H1 (cell line): ENCODE measurements at regions not wholly inside any gene's neighbourhood (a gene's known extent, or its start where the extent isn't known, plus 50 kb on each side); places are given as distances from the start of the nearest gene placed in this dataset.

Experiments
- CTCF ChIA-PET: fragments of 300-600 bp; sonication (Branson Sonifier 250); formaldehyde crosslinking; loops from one replicate; lab custom pipeline; 2021; ENCODE audit not compliant: partially characterized antibody; lab: Charles Lee
- POLR2A ChIA-PET: fragments of 300-600 bp; sonication (Branson Sonifier 250); formaldehyde crosslinking; loops from one replicate; lab custom pipeline; 2021; ENCODE audit warnings: inconsistent platforms; ENCODE audit not compliant: partially characterized antibody; lab: Charles Lee
- DNase-seq, 2 experiments: peaks; one replicate each; pipeline versions ENCODE4 v3.0.0 to v3.0.0-alpha.2; 2010 to 2022; ENCODE audit warnings: low spot score in 2 of 2, low read depth in 1 of 2, mixed read lengths in 1 of 2
- FAIRE-seq: peaks from 2 replicates; lab custom pipeline; 2011; peaks lifted over from hg19 to GRCh38; lab: Jason Lieb, UNC
- H2AFZ ChIP-seq: 2 replicates; pipeline ENCODE4 v1.8.1; 2012; ENCODE audit warnings: low read length, inconsistent platforms
- H2AK5ac ChIP-seq: 2 replicates; pipeline ENCODE4 v1.6.1; 2013; ENCODE audit warnings: low read depth, low read length
- H2BK120ac ChIP-seq: replicated peaks from 2 replicates; pipeline ENCODE3; 2013; ENCODE audit warnings: low read depth, low read length, inconsistent platforms
- H2BK12ac ChIP-seq: 2 replicates; pipeline ENCODE4 v1.6.1; 2013; ENCODE audit warnings: low read depth, low read length
- H2BK15ac ChIP-seq: 2 replicates; pipeline ENCODE4 v1.6.1; 2013; ENCODE audit warnings: low read length
- H2BK20ac ChIP-seq: 2 replicates; pipeline ENCODE4 v1.6.1; 2013; ENCODE audit warnings: low read length
- H2BK5ac ChIP-seq: 2 replicates; pipeline ENCODE4 v1.6.1; 2013; ENCODE audit warnings: low read depth, low read length
- H3K14ac ChIP-seq: 2 replicates; pipeline ENCODE4 v1.6.1; 2013; ENCODE audit warnings: inconsistent platforms; ENCODE audit not compliant: insufficient read length
- H3K18ac ChIP-seq: 2 replicates; pipeline ENCODE4 v1.6.1; 2013; ENCODE audit warnings: low read length; ENCODE audit errors: extremely low read depth
- H3K23ac ChIP-seq: 2 replicates; pipeline ENCODE4 v1.6.1; 2013; ENCODE audit warnings: inconsistent platforms; ENCODE audit not compliant: insufficient read length
- H3K23me2 ChIP-seq: 2 replicates; pipeline ENCODE4 v1.6.1; 2013; ENCODE audit warnings: low read depth, low read length
- H3K27ac ChIP-seq: 2 replicates; pipeline ENCODE4 v1.6.1; 2011; ENCODE audit warnings: low read depth, low read length, inconsistent platforms
- H3K27me3 ChIP-seq, 4 experiments: replicated peaks in 1 of 4; 1 replicate in 1 of 4; 2 replicates in 3 of 4; pipeline versions ENCODE4 v1.6.1 to v1.8.1; 2011 to 2013; ENCODE audit warnings: low read length in 3 of 4, mild to moderate bottlenecking in 3 of 4, inconsistent platforms in 2 of 4, mixed read lengths in 2 of 4, moderate library complexity in 1 of 4; ENCODE audit not compliant: control insufficient read depth in 3 of 4, insufficient read depth in 3 of 4; ENCODE audit errors: extremely low read depth in 1 of 4
- H3K36me3 ChIP-seq, 4 experiments: 2 replicates each; pipeline versions ENCODE4 v1.6.1 to v1.8.1; 2011 to 2013; ENCODE audit warnings: mild to moderate bottlenecking in 4 of 4, low read length in 3 of 4, moderate library complexity in 2 of 4, control low read depth in 1 of 4, inconsistent platforms in 1 of 4; ENCODE audit not compliant: insufficient read depth in 4 of 4, control insufficient read depth in 2 of 4
- H3K4ac ChIP-seq: replicated peaks from 2 replicates; pipeline ENCODE3; 2013; ENCODE audit warnings: low read length, low read depth, mixed read lengths, inconsistent platforms; ENCODE audit not compliant: insufficient read length
- H3K4me1 ChIP-seq, 4 experiments: replicated peaks in 1 of 4; 1 replicate in 1 of 4; 2 replicates in 3 of 4; pipeline versions ENCODE4 v1.6.1 to v1.8.1; 2011 to 2013; ENCODE audit warnings: low read length in 3 of 4, inconsistent platforms in 2 of 4, mixed read lengths in 1 of 4; ENCODE audit not compliant: insufficient read depth in 4 of 4, control insufficient read depth in 3 of 4
- H3K4me2 ChIP-seq, 2 experiments: 2 replicates each; pipeline versions ENCODE4 v1.6.1 to v1.8.1; 2011 to 2013; ENCODE audit warnings: low read depth in 2 of 2, low read length in 2 of 2, control low read depth in 1 of 2, inconsistent platforms in 1 of 2, mild to moderate bottlenecking in 1 of 2; ENCODE audit not compliant: insufficient read depth in 1 of 2
- H3K4me3 ChIP-seq, 4 experiments: fragments of 200-600, 300-600 bp in 1 of 4; sonication (generic), shearing (Covaris generic), sonication (Bioruptor Twin) in 1 of 4; 2 replicates each; pipeline versions ENCODE4 v1.5.1 to v1.8.1; 2011 to 2016; ENCODE audit warnings: low read length in 4 of 4, low read depth in 3 of 4, control low read depth in 2 of 4, inconsistent platforms in 2 of 4, mild to moderate bottlenecking in 2 of 4, mixed read lengths in 1 of 4, moderate library complexity in 1 of 4; ENCODE audit not compliant: insufficient read depth in 2 of 4; ENCODE audit errors: extremely low read depth in 1 of 4
- H3K56ac ChIP-seq: replicated peaks from 2 replicates; pipeline ENCODE3; 2013; ENCODE audit warnings: low read depth, mild to moderate bottlenecking, mixed read lengths, low read length, inconsistent platforms; ENCODE audit not compliant: insufficient read length
- H3K79me1 ChIP-seq: 2 replicates; pipeline ENCODE4 v1.6.1; 2013; ENCODE audit warnings: low read depth, low read length, control low read depth
- H3K79me2 ChIP-seq, 2 experiments: 2 replicates each; pipeline versions ENCODE4 v1.6.1 to v1.8.1; 2012 to 2013; ENCODE audit warnings: low read length in 2 of 2, mild to moderate bottlenecking in 2 of 2, inconsistent platforms in 1 of 2; ENCODE audit not compliant: insufficient read depth in 2 of 2, control insufficient read depth in 1 of 2
- H3K9ac ChIP-seq, 4 experiments: replicated peaks in 1 of 4; 1 replicate in 1 of 4; 2 replicates in 3 of 4; pipeline versions ENCODE4 v1.6.1 to v1.8.1; 2011 to 2013; ENCODE audit warnings: low read depth in 3 of 4, low read length in 3 of 4, control low read depth in 2 of 4, mild to moderate bottlenecking in 2 of 4, moderate library complexity in 2 of 4, inconsistent platforms in 1 of 4; ENCODE audit errors: extremely low read depth in 1 of 4
- H3K9me3 ChIP-seq, 2 experiments: 2 replicates each; pipeline versions ENCODE4 v1.6.1 to v1.8.1; 2012 to 2013; ENCODE audit warnings: mild to moderate bottlenecking in 2 of 2, moderate library complexity in 2 of 2, control low read depth in 1 of 2, inconsistent platforms in 1 of 2, low read depth in 1 of 2, low read length in 1 of 2, mixed read lengths in 1 of 2; ENCODE audit not compliant: insufficient read depth in 2 of 2
- H4K20me1 ChIP-seq, 2 experiments: replicated peaks in 1 of 2; 2 replicates each; pipeline versions ENCODE3 to v1.8.1; 2011 to 2013; ENCODE audit warnings: inconsistent platforms in 2 of 2, low read length in 2 of 2, mild to moderate bottlenecking in 1 of 2; ENCODE audit not compliant: insufficient read depth in 2 of 2, control insufficient read depth in 1 of 2
- H4K5ac ChIP-seq: 2 replicates; pipeline ENCODE4 v1.6.1; 2013; ENCODE audit warnings: low read length, low read depth, mixed read lengths, inconsistent platforms; ENCODE audit not compliant: insufficient read length
- H4K8ac ChIP-seq: 2 replicates; pipeline ENCODE4 v1.8.0; 2013; ENCODE audit warnings: mild to moderate bottlenecking, moderate library complexity, low read length, inconsistent platforms; ENCODE audit not compliant: insufficient read depth; ENCODE audit errors: extremely low read depth
- H4K91ac ChIP-seq: replicated peaks from 2 replicates; pipeline ENCODE3; 2013; ENCODE audit warnings: low read length, mixed read lengths, inconsistent platforms; ENCODE audit not compliant: insufficient read length
- CBX8 ChIP-seq: fragments of 300-800, 300-1000 bp; sonication (generic); IDR thresholded peaks from 2 replicates; pipeline ENCODE4 v1.7.1; 2016; ENCODE audit warnings: low read depth, low read length, borderline replicate concordance
- RFX5 ChIP-seq: IDR thresholded peaks from 2 replicates; pipeline ENCODE4 v1.6.1; 2011; ENCODE audit warnings: low read depth, low read length, improper control_type of control experiment, borderline replicate concordance
- RXRA ChIP-seq: IDR thresholded peaks from 2 replicates; pipeline ENCODE4 v1.6.1; 2011; ENCODE audit warnings: low read depth, mild to moderate bottlenecking, low read length, moderate library complexity; ENCODE audit not compliant: insufficient read depth
- SAP30 ChIP-seq: fragments of 300-600 bp; sonication (generic); IDR thresholded peaks from 2 replicates; pipeline ENCODE4 v1.7.1; 2012; ENCODE audit warnings: low read length, moderate library complexity, mild to moderate bottlenecking, inconsistent platforms; ENCODE audit not compliant: insufficient read depth, insufficient replicate concordance
- TAF7 ChIP-seq: optimal IDR thresholded peaks from 2 replicates; pipeline ENCODE3; 2011; ENCODE audit warnings: low read depth, mild to moderate bottlenecking, inconsistent platforms, low read length, moderate library complexity, borderline replicate concordance
- ZNF274 ChIP-seq: IDR thresholded peaks from 2 replicates; pipeline ENCODE4 v1.7.0; 2012; ENCODE audit warnings: low read length, borderline replicate concordance; ENCODE audit errors: extremely low read depth
- WGBS, 2 experiments: shearing (Covaris generic) in 1 of 2; methylation state at CpG; one replicate each; pipeline versions ENCODE4 v1.1.6 to v1.1.7; 2013 to 2015; ENCODE audit warnings: low lambda C conversion rate in 2 of 2, mixed read lengths in 2 of 2, inconsistent platforms in 1 of 2, low coverage in 1 of 2, missing lambda C conversion rate in 1 of 2; ENCODE audit not compliant: insufficient replicate concordance in 2 of 2, insufficient coverage in 1 of 2, insufficient read length in 1 of 2; ENCODE audit errors: extremely low coverage in 1 of 2, missing lambda C conversion rate in 1 of 2; 5-methylcytosine and 5-hydroxymethylcytosine counted together

- no peak overlapping the region for H3K4me2 ChIP-seq
These were observed 161.6 kb upstream of the EXOC2 start for GRCh38 chr6:854406-855118.

More at GRCh38 chr6:854406-855118, 161.6 kb upstream of the EXOC2 start:
- no peak overlapping the region for H4K5ac ChIP-seq
- H2BK120ac ChIP-seq = no peak overlapping the region
- no peak overlapping the region for H4K8ac ChIP-seq
- no peaks in the 10 kb centered on the region for H3K9me3 ChIP-seq
- H4K91ac ChIP-seq = no peak overlapping the region
- H3K79me1 ChIP-seq = no peaks in the 10 kb centered on the region
- no peaks in the 10 kb centered on the region for H4K20me1 ChIP-seq
- no peak overlapping the region for H2BK15ac ChIP-seq
- H3K23ac ChIP-seq = no peak overlapping the region
- no peak overlapping the region for H2BK12ac ChIP-seq
- peaks cover 8% of the 10 kb centered on the region; the same call in 1 of the 2 replicates for H3K23me2 ChIP-seq
- no peak overlapping the region for H3K14ac ChIP-seq
- POLR2A ChIA-PET = no interaction called here
- DNase-seq = no peak
- TF ChIP-seq RFX5 = no peak
- no peak for TF ChIP-seq TAF7
- no peak for TF ChIP-seq SAP30
- TF ChIP-seq RXRA = no peak
- TF ChIP-seq CBX8 = no peak
- no peak for TF ChIP-seq ZNF274
- TF ChIP-seq, all 59 proteins: peak for 0
- no peaks in the 10 kb centered on the region for H3K79me2 ChIP-seq
- no peak overlapping the region for H3K18ac ChIP-seq
- H3K56ac ChIP-seq = no peak overlapping the region
- H2AK5ac ChIP-seq = no peak overlapping the region
- no peak overlapping the region for H2BK5ac ChIP-seq
- WGBS, 2 experiments = 86% methylated on average over 12 of the region's 12 CpGs; no CpG with 5 or more reads in 1 of the 2 experiments
- H2BK20ac ChIP-seq = no peak overlapping the region
- H3K4ac ChIP-seq = no peak overlapping the region
- no peak overlapping the region for H2AFZ ChIP-seq
- H3K9ac ChIP-seq = no peak overlapping the region
- CTCF ChIA-PET = no interaction called here
- no peak overlapping the region for H3K4me3 ChIP-seq
- no peaks in the 10 kb centered on the region for H3K27me3 ChIP-seq
- no peaks in the 10 kb centered on the region for H3K4me1 ChIP-seq
- no peak for FAIRE-seq
- H3K27ac ChIP-seq = no peak overlapping the region
- H3K36me3 ChIP-seq = no peaks in the 10 kb centered on the region
